ENCODE measurements at regions not wholly inside any gene's neighbourhood (a gene's known extent, or its start where the extent isn't known, plus 50 kb on each side); places are given as distances from the start of the nearest gene placed in this dataset.

DNA sequence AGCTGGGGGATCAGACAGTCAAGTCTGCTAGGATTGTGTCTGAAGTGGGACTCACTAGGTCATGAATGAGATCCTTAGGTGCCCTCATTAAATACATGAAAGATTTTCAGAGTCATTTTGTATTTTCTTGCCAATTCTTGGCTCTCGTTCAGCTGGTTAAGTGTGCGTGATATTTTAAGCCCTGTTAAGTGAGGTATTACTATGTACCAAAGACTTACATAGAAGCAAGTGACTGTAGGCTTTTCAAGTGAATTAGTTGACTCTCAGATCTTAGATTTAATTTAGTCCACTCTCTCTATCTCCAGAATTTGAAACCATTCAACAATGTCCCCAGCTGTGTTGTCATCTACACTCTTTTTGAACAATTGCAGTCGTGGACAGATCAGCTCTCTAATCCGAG, 219.4 kb downstream of the FOXL1 start:
- TF ChIP-seq, protein P1, sequence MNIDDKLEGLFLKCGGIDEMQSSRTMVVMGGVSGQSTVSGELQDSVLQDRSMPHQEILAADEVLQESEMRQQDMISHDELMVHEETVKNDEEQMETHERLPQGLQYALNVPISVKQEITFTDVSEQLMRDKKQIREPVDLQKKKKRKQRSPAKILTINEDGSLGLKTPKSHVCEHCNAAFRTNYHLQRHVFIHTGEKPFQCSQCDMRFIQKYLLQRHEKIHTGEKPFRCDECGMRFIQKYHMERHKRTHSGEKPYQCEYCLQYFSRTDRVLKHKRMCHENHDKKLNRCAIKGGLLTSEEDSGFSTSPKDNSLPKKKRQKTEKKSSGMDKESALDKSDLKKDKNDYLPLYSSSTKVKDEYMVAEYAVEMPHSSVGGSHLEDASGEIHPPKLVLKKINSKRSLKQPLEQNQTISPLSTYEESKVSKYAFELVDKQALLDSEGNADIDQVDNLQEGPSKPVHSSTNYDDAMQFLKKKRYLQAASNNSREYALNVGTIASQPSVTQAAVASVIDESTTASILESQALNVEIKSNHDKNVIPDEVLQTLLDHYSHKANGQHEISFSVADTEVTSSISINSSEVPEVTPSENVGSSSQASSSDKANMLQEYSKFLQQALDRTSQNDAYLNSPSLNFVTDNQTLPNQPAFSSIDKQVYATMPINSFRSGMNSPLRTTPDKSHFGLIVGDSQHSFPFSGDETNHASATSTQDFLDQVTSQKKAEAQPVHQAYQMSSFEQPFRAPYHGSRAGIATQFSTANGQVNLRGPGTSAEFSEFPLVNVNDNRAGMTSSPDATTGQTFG (tag by site-specific recombination; IDR thresholded peaks at IDR 0.05; ENCODE audit: borderline replicate concordance): no peak
- peak; percentile 97 for TF ChIP-seq ZNF664 (tag by site-specific recombination; IDR thresholded peaks at IDR 0.05)
- ChIA-PET CTCF (interaction anchor here (1.1 kb wide), 1 partner anchor 227 kb away, joined by 3 read pairs; no protein-coding TSS in a partner anchor), POLR2A (interaction anchor here (1.0 kb wide), 1 partner anchor 9 kb away, joined by 3 read pairs; no protein-coding TSS in a partner anchor)
- no peaks in the 10 kb centered on the region for H3K4me1 ChIP-seq (ENCODE audit: control insufficient read depth, insufficient read depth, low read length)
- H3K27ac ChIP-seq (ENCODE audit: extremely low read depth, low read depth, low read length): no peak overlapping the region
- H3K9me3 ChIP-seq (ENCODE audit: control insufficient read depth, insufficient read depth, low read depth, low read length): no peaks in the 10 kb centered on the region
- no peaks in the 10 kb centered on the region for H3K36me3 ChIP-seq (ENCODE audit: control insufficient read depth in 2 of 2, insufficient read depth in 1 of 2, low read length in 2 of 2)
- H3K4me3 ChIP-seq (ENCODE audit: low read depth, low read length): no peak overlapping the region

DNA sequence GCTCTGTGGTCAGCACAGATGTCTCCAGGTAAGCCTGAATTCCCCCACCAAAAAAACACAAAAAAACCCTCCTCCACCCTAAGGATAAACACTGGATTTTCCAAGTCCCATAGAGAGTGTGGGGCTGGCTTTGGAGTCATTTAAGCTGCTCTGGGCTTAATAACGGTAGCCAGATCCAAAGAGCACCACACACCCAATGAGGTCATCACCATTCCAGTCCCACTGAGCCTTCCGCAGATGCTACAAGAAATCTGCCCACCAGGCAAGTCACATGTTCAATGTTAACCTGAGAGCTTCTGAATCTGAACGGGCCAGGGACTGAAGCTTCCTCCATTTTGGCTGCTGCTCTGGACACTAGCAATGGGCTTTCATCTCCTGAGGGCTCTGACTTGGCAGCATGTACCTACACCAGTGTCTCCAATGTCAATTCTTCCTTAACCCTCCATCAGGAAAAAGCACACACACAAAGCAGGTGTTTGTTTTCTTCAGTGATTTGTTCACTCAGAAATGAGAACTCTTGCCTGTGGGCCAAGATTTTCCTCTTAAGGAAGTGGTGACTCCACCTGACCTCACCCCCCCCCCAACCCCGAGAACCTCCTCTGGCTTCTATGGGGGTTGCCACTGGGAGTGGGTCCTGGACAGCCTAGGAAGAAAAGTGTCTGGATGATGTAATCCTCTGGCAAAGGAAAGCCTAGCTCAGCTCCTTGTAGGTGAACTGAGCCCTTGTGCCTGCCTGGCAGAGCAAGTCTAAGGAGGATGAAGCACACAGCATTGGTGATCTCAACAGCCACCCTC, 220.1 kb downstream of the FOXL1 start:
- Histone ChIP-seq H3K4me3 (ENCODE audit: low read depth, low read length) (no peak overlapping the region), H3K27ac (ENCODE audit: extremely low read depth, low read depth, low read length) (no peak overlapping the region), H3K9me3 (ENCODE audit: control insufficient read depth, insufficient read depth, low read depth, low read length) (no peaks in the 10 kb centered on the region), H3K36me3 (ENCODE audit: control insufficient read depth in 2 of 2, insufficient read depth in 1 of 2, low read length in 2 of 2) (no peaks in the 10 kb centered on the region), H3K4me1 (ENCODE audit: control insufficient read depth, insufficient read depth, low read length) (no peaks in the 10 kb centered on the region)
- ChIA-PET POLR2A (interaction anchor here (0.6 to 1.0 kb wide), 2 partner anchors 9 to 222 kb away, joined by 3 to 9 read pairs; no protein-coding TSS in a partner anchor), CTCF (interaction anchor here (0.7 to 1.1 kb wide), 2 partner anchors 227 to 280 kb away, joined by 3 read pairs; no protein-coding TSS in a partner anchor)
- no peak for TF ChIP-seq ZNF37A (tag by site-specific recombination; IDR thresholded peaks at IDR 0.05)
- TF ChIP-seq, protein P2, sequence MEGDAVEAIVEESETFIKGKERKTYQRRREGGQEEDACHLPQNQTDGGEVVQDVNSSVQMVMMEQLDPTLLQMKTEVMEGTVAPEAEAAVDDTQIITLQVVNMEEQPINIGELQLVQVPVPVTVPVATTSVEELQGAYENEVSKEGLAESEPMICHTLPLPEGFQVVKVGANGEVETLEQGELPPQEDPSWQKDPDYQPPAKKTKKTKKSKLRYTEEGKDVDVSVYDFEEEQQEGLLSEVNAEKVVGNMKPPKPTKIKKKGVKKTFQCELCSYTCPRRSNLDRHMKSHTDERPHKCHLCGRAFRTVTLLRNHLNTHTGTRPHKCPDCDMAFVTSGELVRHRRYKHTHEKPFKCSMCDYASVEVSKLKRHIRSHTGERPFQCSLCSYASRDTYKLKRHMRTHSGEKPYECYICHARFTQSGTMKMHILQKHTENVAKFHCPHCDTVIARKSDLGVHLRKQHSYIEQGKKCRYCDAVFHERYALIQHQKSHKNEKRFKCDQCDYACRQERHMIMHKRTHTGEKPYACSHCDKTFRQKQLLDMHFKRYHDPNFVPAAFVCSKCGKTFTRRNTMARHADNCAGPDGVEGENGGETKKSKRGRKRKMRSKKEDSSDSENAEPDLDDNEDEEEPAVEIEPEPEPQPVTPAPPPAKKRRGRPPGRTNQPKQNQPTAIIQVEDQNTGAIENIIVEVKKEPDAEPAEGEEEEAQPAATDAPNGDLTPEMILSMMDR (tag by site-specific recombination; IDR thresholded peaks at IDR 0.05): no peak
- TF ChIP-seq SP7 (tag by site-specific recombination; IDR thresholded peaks at IDR 0.05): 0 out of 2 replicates have a peak, but pooled peaks have one; percentile 22
- TF ChIP-seq, protein P3, sequence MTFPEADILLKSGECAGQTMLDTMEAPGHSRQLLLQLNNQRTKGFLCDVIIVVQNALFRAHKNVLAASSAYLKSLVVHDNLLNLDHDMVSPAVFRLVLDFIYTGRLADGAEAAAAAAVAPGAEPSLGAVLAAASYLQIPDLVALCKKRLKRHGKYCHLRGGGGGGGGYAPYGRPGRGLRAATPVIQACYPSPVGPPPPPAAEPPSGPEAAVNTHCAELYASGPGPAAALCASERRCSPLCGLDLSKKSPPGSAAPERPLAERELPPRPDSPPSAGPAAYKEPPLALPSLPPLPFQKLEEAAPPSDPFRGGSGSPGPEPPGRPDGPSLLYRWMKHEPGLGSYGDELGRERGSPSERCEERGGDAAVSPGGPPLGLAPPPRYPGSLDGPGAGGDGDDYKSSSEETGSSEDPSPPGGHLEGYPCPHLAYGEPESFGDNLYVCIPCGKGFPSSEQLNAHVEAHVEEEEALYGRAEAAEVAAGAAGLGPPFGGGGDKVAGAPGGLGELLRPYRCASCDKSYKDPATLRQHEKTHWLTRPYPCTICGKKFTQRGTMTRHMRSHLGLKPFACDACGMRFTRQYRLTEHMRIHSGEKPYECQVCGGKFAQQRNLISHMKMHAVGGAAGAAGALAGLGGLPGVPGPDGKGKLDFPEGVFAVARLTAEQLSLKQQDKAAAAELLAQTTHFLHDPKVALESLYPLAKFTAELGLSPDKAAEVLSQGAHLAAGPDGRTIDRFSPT (tag by site-specific recombination; IDR thresholded peaks at IDR 0.05): no peak
- TF ChIP-seq, protein P4, sequence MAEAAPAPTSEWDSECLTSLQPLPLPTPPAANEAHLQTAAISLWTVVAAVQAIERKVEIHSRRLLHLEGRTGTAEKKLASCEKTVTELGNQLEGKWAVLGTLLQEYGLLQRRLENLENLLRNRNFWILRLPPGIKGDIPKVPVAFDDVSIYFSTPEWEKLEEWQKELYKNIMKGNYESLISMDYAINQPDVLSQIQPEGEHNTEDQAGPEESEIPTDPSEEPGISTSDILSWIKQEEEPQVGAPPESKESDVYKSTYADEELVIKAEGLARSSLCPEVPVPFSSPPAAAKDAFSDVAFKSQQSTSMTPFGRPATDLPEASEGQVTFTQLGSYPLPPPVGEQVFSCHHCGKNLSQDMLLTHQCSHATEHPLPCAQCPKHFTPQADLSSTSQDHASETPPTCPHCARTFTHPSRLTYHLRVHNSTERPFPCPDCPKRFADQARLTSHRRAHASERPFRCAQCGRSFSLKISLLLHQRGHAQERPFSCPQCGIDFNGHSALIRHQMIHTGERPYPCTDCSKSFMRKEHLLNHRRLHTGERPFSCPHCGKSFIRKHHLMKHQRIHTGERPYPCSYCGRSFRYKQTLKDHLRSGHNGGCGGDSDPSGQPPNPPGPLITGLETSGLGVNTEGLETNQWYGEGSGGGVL (tag by site-specific recombination; IDR thresholded peaks at IDR 0.05): peak; percentile 65
- peak; percentile 63 for TF ChIP-seq ZNF335 (tag by site-specific recombination; conservative IDR thresholded peaks at IDR 0.05)
- no peak for TF ChIP-seq ZNF560 (tag by site-specific recombination; IDR thresholded peaks at IDR 0.05; ENCODE audit: borderline replicate concordance)
- TF ChIP-seq, protein P5, sequence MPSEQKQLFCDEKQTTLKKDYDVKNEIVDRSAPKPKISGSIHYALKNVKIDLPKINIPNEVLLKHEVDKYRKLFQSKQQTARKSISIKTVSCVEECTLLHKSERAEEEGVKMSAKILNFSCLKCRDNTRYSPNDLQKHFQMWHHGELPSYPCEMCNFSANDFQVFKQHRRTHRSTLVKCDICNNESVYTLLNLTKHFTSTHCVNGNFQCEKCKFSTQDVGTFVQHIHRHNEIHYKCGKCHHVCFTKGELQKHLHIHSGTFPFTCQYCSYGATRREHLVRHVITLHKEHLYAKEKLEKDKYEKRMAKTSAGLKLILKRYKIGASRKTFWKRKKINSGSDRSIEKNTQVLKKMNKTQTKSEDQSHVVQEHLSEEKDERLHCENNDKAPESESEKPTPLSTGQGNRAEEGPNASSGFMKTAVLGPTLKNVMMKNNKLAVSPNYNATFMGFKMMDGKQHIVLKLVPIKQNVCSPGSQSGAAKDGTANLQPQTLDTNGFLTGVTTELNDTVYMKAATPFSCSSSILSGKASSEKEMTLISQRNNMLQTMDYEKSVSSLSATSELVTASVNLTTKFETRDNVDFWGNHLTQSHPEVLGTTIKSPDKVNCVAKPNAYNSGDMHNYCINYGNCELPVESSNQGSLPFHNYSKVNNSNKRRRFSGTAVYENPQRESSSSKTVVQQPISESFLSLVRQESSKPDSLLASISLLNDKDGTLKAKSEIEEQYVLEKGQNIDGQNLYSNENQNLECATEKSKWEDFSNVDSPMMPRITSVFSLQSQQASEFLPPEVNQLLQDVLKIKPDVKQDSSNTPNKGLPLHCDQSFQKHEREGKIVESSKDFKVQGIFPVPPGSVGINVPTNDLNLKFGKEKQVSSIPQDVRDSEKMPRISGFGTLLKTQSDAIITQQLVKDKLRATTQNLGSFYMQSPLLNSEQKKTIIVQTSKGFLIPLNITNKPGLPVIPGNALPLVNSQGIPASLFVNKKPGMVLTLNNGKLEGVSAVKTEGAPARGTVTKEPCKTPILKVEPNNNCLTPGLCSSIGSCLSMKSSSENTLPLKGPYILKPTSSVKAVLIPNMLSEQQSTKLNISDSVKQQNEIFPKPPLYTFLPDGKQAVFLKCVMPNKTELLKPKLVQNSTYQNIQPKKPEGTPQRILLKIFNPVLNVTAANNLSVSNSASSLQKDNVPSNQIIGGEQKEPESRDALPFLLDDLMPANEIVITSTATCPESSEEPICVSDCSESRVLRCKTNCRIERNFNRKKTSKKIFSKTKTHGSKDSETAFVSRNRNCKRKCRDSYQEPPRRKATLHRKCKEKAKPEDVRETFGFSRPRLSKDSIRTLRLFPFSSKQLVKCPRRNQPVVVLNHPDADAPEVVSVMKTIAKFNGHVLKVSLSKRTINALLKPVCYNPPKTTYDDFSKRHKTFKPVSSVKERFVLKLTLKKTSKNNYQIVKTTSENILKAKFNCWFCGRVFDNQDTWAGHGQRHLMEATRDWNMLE (tag by site-specific recombination; conservative IDR thresholded peaks at IDR 0.05; ENCODE audit: low read depth): peak; percentile 35; the same call in 1 of the 2 replicates
- peak; percentile 60 for TF ChIP-seq OSR2 (tag by site-specific recombination; IDR thresholded peaks at IDR 0.05)
- no peak for TF ChIP-seq ZNF311 (tag by site-specific recombination; IDR thresholded peaks at IDR 0.05; ENCODE audit: borderline replicate concordance)
- TF ChIP-seq, protein P6, sequence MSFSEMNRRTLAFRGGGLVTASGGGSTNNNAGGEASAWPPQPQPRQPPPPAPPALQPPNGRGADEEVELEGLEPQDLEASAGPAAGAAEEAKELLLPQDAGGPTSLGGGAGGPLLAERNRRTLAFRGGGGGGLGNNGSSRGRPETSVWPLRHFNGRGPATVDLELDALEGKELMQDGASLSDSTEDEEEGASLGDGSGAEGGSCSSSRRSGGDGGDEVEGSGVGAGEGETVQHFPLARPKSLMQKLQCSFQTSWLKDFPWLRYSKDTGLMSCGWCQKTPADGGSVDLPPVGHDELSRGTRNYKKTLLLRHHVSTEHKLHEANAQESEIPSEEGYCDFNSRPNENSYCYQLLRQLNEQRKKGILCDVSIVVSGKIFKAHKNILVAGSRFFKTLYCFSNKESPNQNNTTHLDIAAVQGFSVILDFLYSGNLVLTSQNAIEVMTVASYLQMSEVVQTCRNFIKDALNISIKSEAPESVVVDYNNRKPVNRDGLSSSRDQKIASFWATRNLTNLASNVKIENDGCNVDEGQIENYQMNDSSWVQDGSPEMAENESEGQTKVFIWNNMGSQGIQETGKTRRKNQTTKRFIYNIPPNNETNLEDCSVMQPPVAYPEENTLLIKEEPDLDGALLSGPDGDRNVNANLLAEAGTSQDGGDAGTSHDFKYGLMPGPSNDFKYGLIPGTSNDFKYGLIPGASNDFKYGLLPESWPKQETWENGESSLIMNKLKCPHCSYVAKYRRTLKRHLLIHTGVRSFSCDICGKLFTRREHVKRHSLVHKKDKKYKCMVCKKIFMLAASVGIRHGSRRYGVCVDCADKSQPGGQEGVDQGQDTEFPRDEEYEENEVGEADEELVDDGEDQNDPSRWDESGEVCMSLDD (tag by site-specific recombination; IDR thresholded peaks at IDR 0.05): no peak
- TF ChIP-seq EGR2 (tag by site-specific recombination; IDR thresholded peaks at IDR 0.05; ENCODE audit: low read depth): 0 out of 2 replicates have a peak, but pooled peaks have one; percentile 4
- TF ChIP-seq KLF9 (tag by site-specific recombination; IDR thresholded peaks at IDR 0.05; ENCODE audit: low read depth): no peak
